SK-N-SH (cell line): ENCODE measurements at regions not wholly inside any gene's neighbourhood (a gene's known extent, or its start where the extent isn't known, plus 50 kb on each side); places are given as distances from the start of the nearest gene placed in this dataset.

Experiments used
- CTCF ChIA-PET: fragments of 300-600, 350-600 bp; formaldehyde crosslinking; extraction: SDS; loops from one replicate; lab custom pipeline; 2021; lab: Yijun Ruan, JAX
- POLR2A ChIA-PET: fragments of 350-600 bp; sonication (Branson Sonifier 250); formaldehyde crosslinking; extraction: SDS; loops from one replicate; lab custom pipeline; 2020; ENCODE audit warnings: antibody characterized with exemption, inconsistent platforms; lab: Yijun Ruan, JAX
- DNase-seq: peaks from one replicate; pipeline ENCODE4 v3.0.0; 2012
- H2AFZ ChIP-seq: fragments of 200-600 bp; sonication (generic); 2 replicates; pipeline ENCODE4 v1.8.1; 2016; ENCODE audit warnings: antibody characterized with exemption, mild to moderate bottlenecking, low read depth
- H3F3A ChIP-seq: fragments of 200-600 bp; sonication (generic); replicated peaks from 2 replicates; pipeline ENCODE3; 2016; ENCODE audit warnings: antibody characterized with exemption, mild to moderate bottlenecking; ENCODE audit not compliant: insufficient read depth
- H3K27ac ChIP-seq, 2 experiments: fragments of 200-500 bp in 1 of 2; fragments of 200-600 bp in 1 of 2; sonication (Bioruptor generic) in 1 of 2; sonication (generic), shearing (Covaris generic) in 1 of 2; 2 replicates each; pipeline versions ENCODE4 v1.5.1 to v1.6.1; 2014 to 2016; ENCODE audit warnings: low read depth in 2 of 2, inconsistent platforms in 1 of 2, low read length in 1 of 2, mild to moderate bottlenecking in 1 of 2, mixed read lengths in 1 of 2
- H3K27me3 ChIP-seq: fragments of 200-600 bp; sonication (generic), shearing (Covaris generic); 2 replicates; pipeline ENCODE4 v1.6.1; 2016; ENCODE audit warnings: mixed run types; ENCODE audit not compliant: insufficient read depth
- H3K36me3 ChIP-seq, 2 experiments: fragments of 200-500 bp in 1 of 2; fragments of 200-600 bp in 1 of 2; sonication (Bioruptor generic) in 1 of 2; sonication (generic) in 1 of 2; replicated peaks in 1 of 2; 2 replicates each; pipeline versions ENCODE3 to v1.5.1; 2014 to 2016; ENCODE audit warnings: low read length in 1 of 2, mild to moderate bottlenecking in 1 of 2; ENCODE audit not compliant: insufficient read depth in 2 of 2, control insufficient read depth in 1 of 2
- H3K4me1 ChIP-seq, 2 experiments: fragments of 200-500 bp in 1 of 2; fragments of 200-600 bp in 1 of 2; sonication (Bioruptor generic) in 1 of 2; sonication (generic), shearing (Covaris generic) in 1 of 2; 2 replicates each; pipeline versions ENCODE4 v1.5.1 to v1.6.1; 2014 to 2016; ENCODE audit warnings: low read depth in 1 of 2, low read length in 1 of 2, mixed run types in 1 of 2; ENCODE audit not compliant: insufficient read depth in 2 of 2, control insufficient read depth in 1 of 2
- H3K4me2 ChIP-seq: fragments of 200-600 bp; sonication (generic), shearing (Covaris generic); 2 replicates; pipeline ENCODE4 v1.6.1; 2017; ENCODE audit warnings: mixed run types
- H3K4me3 ChIP-seq, 2 experiments: fragments of 200-500 bp in 1 of 2; fragments of 200-600 bp in 1 of 2; sonication (Bioruptor generic) in 1 of 2; sonication (generic), shearing (Covaris generic) in 1 of 2; 2 replicates each; pipeline versions ENCODE4 v1.5.1 to v1.8.1; 2014 to 2016; ENCODE audit warnings: low read depth in 2 of 2, inconsistent platforms in 1 of 2, low read length in 1 of 2, mild to moderate bottlenecking in 1 of 2, mixed read lengths in 1 of 2, moderate library complexity in 1 of 2
- H3K79me2 ChIP-seq: fragments of 200-600 bp; sonication (generic); 2 replicates; pipeline ENCODE4 v1.8.1; 2017; ENCODE audit warnings: mild to moderate bottlenecking; ENCODE audit not compliant: insufficient read depth
- H3K9ac ChIP-seq: fragments of 200-600 bp; sonication (generic); 2 replicates; pipeline ENCODE4 v1.6.1; 2017; ENCODE audit warnings: mixed run types
- H3K9me2 ChIP-seq: fragments of 200-600 bp; sonication (generic); 2 replicates; pipeline ENCODE4 v1.6.1; 2017; ENCODE audit warnings: mixed run types
- H3K9me3 ChIP-seq: fragments of 200-600 bp; sonication (generic); 2 replicates; pipeline ENCODE4 v1.6.1; 2017; ENCODE audit warnings: mixed run types, mild to moderate bottlenecking, moderate library complexity
- H4K20me1 ChIP-seq: fragments of 200-600 bp; sonication (generic); 2 replicates; pipeline ENCODE4 v1.6.1; 2017; ENCODE audit warnings: mild to moderate bottlenecking, mixed run types; ENCODE audit not compliant: insufficient read depth
- ELF1 ChIP-seq: IDR thresholded peaks from 2 replicates; pipeline ENCODE4 v1.4.0; 2012
- EP300 ChIP-seq, 2 experiments: IDR thresholded peaks; 2 replicates each; pipeline versions ENCODE4 v1.4.0 to v1.6.1; 2012; ENCODE audit warnings: borderline replicate concordance in 1 of 2, low read depth in 1 of 2, low read length in 1 of 2
- EZH2phosphoT487 ChIP-seq: fragments of 200-600 bp; sonication (generic); IDR thresholded peaks from 2 replicates; pipeline ENCODE4 v1.6.1; 2017; ENCODE audit warnings: low read depth, mixed run types, mild to moderate bottlenecking, antibody characterized with exemption, moderate library complexity, borderline replicate concordance
- FOSL2 ChIP-seq: IDR thresholded peaks from 2 replicates; pipeline ENCODE4 v1.4.0; 2012; ENCODE audit warnings: low read depth, mild to moderate bottlenecking, moderate library complexity, borderline replicate concordance
- GABPA ChIP-seq: IDR thresholded peaks from 2 replicates; pipeline ENCODE4 v1.4.0; 2012; ENCODE audit warnings: low read depth, mild to moderate bottlenecking
- GATA2 ChIP-seq: sonication (generic); formaldehyde crosslinking; IDR thresholded peaks from 2 replicates; pipeline ENCODE4 v1.5.0; 2020; ENCODE audit warnings: mild to moderate bottlenecking, missing genetic modification reagents
- JUND ChIP-seq: IDR thresholded peaks from 2 replicates; pipeline ENCODE4 v1.4.0; 2012
- MEF2A ChIP-seq: IDR thresholded peaks from 2 replicates; pipeline ENCODE4 v1.4.0; 2012; ENCODE audit warnings: low read depth, borderline replicate concordance
- MXI1 ChIP-seq: IDR thresholded peaks from 2 replicates; pipeline ENCODE4 v1.6.1; 2012; ENCODE audit warnings: mild to moderate bottlenecking, low read depth, low read length, improper control_type of control experiment
- NRF1 ChIP-seq: IDR thresholded peaks from 2 replicates; pipeline ENCODE4 v1.6.1; 2012; ENCODE audit warnings: low read depth, mild to moderate bottlenecking, low read length
- POLR2AphosphoS5 ChIP-seq: IDR thresholded peaks from 2 replicates; pipeline ENCODE4 v1.6.1; 2012; ENCODE audit warnings: low read depth, low read length
- RFX5 ChIP-seq: IDR thresholded peaks from 2 replicates; pipeline ENCODE4 v1.6.1; 2012; ENCODE audit warnings: mild to moderate bottlenecking, improper control_type of control experiment, low read length
- SIN3A ChIP-seq: IDR thresholded peaks from 2 replicates; pipeline ENCODE4 v1.6.1; 2012; ENCODE audit warnings: low read depth, mild to moderate bottlenecking, low read length, moderate library complexity, borderline replicate concordance
- TAF1 ChIP-seq: IDR thresholded peaks from 2 replicates; pipeline ENCODE4 v1.6.1; 2012; ENCODE audit warnings: low read depth, mild to moderate bottlenecking, low read length, moderate library complexity, borderline replicate concordance
- YY1 ChIP-seq: IDR thresholded peaks from 2 replicates; pipeline ENCODE4 v1.4.0; 2012; ENCODE audit warnings: low read depth, mild to moderate bottlenecking
- TF ChIP-seq, protein P1 (sequence below): fragments of 150-350 bp; IDR thresholded peaks from 2 replicates; pipeline ENCODE4 v1.6.1; 2017; ENCODE audit warnings: antibody characterized with exemption, low read length, low read depth, borderline replicate concordance
- TF ChIP-seq, protein P2 (sequence below): IDR thresholded peaks from 2 replicates; pipeline ENCODE4 v1.4.0; 2012; ENCODE audit warnings: low read depth
- TF ChIP-seq, protein P3 (sequence below): IDR thresholded peaks from 2 replicates; pipeline ENCODE4 v1.6.1; 2012; ENCODE audit warnings: mild to moderate bottlenecking, low read depth, low read length, moderate library complexity
- TF ChIP-seq, protein P4 (sequence below): fragments of 200-600 bp; sonication (generic); IDR thresholded peaks from 2 replicates; pipeline ENCODE4 v1.6.1; 2017; ENCODE audit warnings: antibody characterized with exemption, mild to moderate bottlenecking, moderate library complexity
- TF ChIP-seq, protein P5 (sequence below): fragments of 150-350 bp; IDR thresholded peaks from 2 replicates; pipeline ENCODE4 v1.6.1; 2016; ENCODE audit warnings: mild to moderate bottlenecking, low read depth, low read length

DNA sequence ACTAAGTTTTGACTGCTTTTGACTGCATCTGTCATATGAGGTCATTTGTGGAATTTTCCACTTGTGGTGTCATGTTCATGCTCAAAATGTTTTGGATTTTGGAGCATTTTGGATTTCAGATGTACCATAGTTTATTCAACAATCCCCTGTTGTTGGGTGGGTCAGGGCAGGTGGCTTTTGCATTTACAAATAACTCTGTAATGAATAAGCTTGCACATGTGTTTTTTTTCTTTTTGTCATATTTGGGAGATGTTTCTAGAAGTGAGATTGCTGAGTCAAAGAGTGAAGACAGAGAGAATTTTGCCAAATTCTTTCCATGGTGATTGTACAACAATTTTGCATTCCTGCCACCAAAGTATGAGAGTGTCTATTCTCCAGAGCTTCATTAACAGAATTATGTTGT is 62.4 kb upstream of the ADPGK start:
- Histone ChIP-seq H3K9me2 (no peaks in the 10 kb centered on the region), H3K36me3 (no peaks in the 10 kb centered on the region), H3K27me3 (no peaks in the 10 kb centered on the region; the same call in 1 of the 2 replicates), H2AFZ (no peak overlapping the region), H3K4me1 (no peaks in the 10 kb centered on the region), H3K4me2 (no peak overlapping the region), H4K20me1 (no peaks in the 10 kb centered on the region), H3K9ac (no peak overlapping the region), H3F3A (no peaks in the 10 kb centered on the region), H3K27ac (no peak overlapping the region), H3K4me3 (no peak overlapping the region), H3K9me3 (no peaks in the 10 kb centered on the region), H3K79me2 (no peaks in the 10 kb centered on the region)
- no peak for DNase-seq
- TF ChIP-seq TAF1 = no peak
- no peak for TF ChIP-seq EZH2phosphoT487
- no peak for TF ChIP-seq RFX5
- no peak for TF ChIP-seq SIN3A
- TF ChIP-seq, protein P1, sequence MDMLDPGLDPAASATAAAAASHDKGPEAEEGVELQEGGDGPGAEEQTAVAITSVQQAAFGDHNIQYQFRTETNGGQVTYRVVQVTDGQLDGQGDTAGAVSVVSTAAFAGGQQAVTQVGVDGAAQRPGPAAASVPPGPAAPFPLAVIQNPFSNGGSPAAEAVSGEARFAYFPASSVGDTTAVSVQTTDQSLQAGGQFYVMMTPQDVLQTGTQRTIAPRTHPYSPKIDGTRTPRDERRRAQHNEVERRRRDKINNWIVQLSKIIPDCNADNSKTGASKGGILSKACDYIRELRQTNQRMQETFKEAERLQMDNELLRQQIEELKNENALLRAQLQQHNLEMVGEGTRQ = no peak
- TF ChIP-seq GABPA = no peak
- TF ChIP-seq, protein P2, sequence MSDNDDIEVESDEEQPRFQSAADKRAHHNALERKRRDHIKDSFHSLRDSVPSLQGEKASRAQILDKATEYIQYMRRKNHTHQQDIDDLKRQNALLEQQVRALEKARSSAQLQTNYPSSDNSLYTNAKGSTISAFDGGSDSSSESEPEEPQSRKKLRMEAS = no peak
- TF ChIP-seq FOSL2 = no peak
- no peak for TF ChIP-seq MEF2A
- TF ChIP-seq, protein P3, sequence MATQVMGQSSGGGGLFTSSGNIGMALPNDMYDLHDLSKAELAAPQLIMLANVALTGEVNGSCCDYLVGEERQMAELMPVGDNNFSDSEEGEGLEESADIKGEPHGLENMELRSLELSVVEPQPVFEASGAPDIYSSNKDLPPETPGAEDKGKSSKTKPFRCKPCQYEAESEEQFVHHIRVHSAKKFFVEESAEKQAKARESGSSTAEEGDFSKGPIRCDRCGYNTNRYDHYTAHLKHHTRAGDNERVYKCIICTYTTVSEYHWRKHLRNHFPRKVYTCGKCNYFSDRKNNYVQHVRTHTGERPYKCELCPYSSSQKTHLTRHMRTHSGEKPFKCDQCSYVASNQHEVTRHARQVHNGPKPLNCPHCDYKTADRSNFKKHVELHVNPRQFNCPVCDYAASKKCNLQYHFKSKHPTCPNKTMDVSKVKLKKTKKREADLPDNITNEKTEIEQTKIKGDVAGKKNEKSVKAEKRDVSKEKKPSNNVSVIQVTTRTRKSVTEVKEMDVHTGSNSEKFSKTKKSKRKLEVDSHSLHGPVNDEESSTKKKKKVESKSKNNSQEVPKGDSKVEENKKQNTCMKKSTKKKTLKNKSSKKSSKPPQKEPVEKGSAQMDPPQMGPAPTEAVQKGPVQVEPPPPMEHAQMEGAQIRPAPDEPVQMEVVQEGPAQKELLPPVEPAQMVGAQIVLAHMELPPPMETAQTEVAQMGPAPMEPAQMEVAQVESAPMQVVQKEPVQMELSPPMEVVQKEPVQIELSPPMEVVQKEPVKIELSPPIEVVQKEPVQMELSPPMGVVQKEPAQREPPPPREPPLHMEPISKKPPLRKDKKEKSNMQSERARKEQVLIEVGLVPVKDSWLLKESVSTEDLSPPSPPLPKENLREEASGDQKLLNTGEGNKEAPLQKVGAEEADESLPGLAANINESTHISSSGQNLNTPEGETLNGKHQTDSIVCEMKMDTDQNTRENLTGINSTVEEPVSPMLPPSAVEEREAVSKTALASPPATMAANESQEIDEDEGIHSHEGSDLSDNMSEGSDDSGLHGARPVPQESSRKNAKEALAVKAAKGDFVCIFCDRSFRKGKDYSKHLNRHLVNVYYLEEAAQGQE = no peak
- no peak for TF ChIP-seq NRF1
- no peak for TF ChIP-seq MXI1
- no peak for TF ChIP-seq GATA2 (CRISPR knock-in tag)
- TF ChIP-seq POLR2AphosphoS5 = no peak
- no peak for TF ChIP-seq EP300 (IDR thresholded peaks at IDR 0.05; ENCODE audit: borderline replicate concordance in 1 of 2, low read depth in 1 of 2, low read length in 1 of 2)
- TF ChIP-seq JUND = no peak
- TF ChIP-seq, protein P4, sequence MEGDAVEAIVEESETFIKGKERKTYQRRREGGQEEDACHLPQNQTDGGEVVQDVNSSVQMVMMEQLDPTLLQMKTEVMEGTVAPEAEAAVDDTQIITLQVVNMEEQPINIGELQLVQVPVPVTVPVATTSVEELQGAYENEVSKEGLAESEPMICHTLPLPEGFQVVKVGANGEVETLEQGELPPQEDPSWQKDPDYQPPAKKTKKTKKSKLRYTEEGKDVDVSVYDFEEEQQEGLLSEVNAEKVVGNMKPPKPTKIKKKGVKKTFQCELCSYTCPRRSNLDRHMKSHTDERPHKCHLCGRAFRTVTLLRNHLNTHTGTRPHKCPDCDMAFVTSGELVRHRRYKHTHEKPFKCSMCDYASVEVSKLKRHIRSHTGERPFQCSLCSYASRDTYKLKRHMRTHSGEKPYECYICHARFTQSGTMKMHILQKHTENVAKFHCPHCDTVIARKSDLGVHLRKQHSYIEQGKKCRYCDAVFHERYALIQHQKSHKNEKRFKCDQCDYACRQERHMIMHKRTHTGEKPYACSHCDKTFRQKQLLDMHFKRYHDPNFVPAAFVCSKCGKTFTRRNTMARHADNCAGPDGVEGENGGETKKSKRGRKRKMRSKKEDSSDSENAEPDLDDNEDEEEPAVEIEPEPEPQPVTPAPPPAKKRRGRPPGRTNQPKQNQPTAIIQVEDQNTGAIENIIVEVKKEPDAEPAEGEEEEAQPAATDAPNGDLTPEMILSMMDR = no peak
- TF ChIP-seq ELF1 = no peak
- no peak for TF ChIP-seq YY1
- TF ChIP-seq, protein P5, sequence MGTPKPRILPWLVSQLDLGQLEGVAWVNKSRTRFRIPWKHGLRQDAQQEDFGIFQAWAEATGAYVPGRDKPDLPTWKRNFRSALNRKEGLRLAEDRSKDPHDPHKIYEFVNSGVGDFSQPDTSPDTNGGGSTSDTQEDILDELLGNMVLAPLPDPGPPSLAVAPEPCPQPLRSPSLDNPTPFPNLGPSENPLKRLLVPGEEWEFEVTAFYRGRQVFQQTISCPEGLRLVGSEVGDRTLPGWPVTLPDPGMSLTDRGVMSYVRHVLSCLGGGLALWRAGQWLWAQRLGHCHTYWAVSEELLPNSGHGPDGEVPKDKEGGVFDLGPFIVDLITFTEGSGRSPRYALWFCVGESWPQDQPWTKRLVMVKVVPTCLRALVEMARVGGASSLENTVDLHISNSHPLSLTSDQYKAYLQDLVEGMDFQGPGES = no peak
- ChIA-PET CTCF (no interaction called here), POLR2A (no interaction called here)
